AG04450 (cell line): ENCODE measurements at regions not wholly inside any gene's neighbourhood (a gene's known extent, or its start where the extent isn't known, plus 50 kb on each side); places are given as distances from the start of the nearest gene placed in this dataset.

ENCODE experiments used
- CTCF ChIA-PET: fragments of 300-600, 350-600 bp; formaldehyde crosslinking; extraction: SDS; loops from one replicate; lab custom pipeline; 2022; ENCODE audit warnings: antibody characterized with exemption, inconsistent platforms; lab: Charles Lee
- POLR2A ChIA-PET: fragments of 350-600 bp; formaldehyde crosslinking; extraction: SDS; loops from one replicate; lab custom pipeline; 2021; ENCODE audit warnings: antibody characterized with exemption, inconsistent platforms; lab: Yijun Ruan, JAX
- DNase-seq: peaks from one replicate; pipeline ENCODE4 v3.0.0-alpha.2; 2011; ENCODE audit warnings: low read depth, low spot score
- H3K27ac ChIP-seq: one replicate; pipeline ENCODE4 v1.5.1; 2012; ENCODE audit warnings: low read depth, low read length, control low read depth
- H3K27me3 ChIP-seq: one replicate; pipeline ENCODE4 v1.6.0; 2012; ENCODE audit warnings: low read length; ENCODE audit not compliant: control insufficient read depth, insufficient read depth
- H3K4me3 ChIP-seq: 2 replicates; pipeline ENCODE4 v1.5.1; 2011; ENCODE audit warnings: mild to moderate bottlenecking, low read depth, low read length, control low read depth
- H3K9me3 ChIP-seq: 2 replicates; pipeline ENCODE4 v1.5.1; 2012; ENCODE audit warnings: low read length; ENCODE audit not compliant: control insufficient read depth, insufficient read depth
- CTCF ChIP-seq: IDR thresholded peaks from 2 replicates; pipeline ENCODE4 v1.5.1; 2011; ENCODE audit warnings: low read depth, low read length, control low read depth, inconsistent platforms

DNA sequence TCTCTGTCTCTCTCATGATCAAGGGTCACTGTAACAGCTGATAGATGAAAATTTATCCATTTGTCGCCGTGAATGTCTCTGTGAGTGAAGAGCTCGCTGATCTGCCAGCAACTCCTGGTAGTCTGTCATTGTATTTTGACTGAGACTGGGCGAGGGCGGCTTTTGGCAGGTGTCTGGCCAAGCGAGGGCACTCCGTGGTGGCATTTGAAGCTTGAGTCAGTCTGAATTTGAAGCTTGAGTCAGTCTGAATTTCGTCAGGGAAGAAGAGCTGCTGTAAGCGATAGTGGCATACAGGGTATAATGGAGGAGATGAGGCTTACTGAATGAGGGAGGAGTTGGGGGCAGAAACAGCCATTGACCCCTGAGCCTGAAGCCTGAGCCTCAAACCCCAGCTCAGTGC lies 56.8 kb upstream of the FAM181A start:
- ChIA-PET POLR2A (no interaction called here), CTCF (interaction anchor here (1.5 kb wide), 1 partner anchor 23 kb away, joined by 4 read pairs; no protein-coding TSS in a partner anchor)
- Histone ChIP-seq H3K4me3 (no peak overlapping the region), H3K27ac (no peak overlapping the region), H3K9me3 (no peaks in the 10 kb centered on the region), H3K27me3 (no peaks in the 10 kb centered on the region)
- no peak for TF ChIP-seq CTCF
- no peak for DNase-seq

- POLR2A ChIA-PET, result no interaction called here
- CTCF ChIA-PET, result interaction anchor here (1.5 kb wide), 1 partner anchor 24 kb away, joined by 4 read pairs; no protein-coding TSS in a partner anchor
- no peak for DNase-seq
- TF ChIP-seq CTCF, result no peak
- Histone ChIP-seq H3K27me3 (no peaks in the 10 kb centered on the region), H3K9me3 (no peaks in the 10 kb centered on the region), H3K4me3 (no peak overlapping the region), H3K27ac (no peak overlapping the region)
Observed at GRCh38 chr14:93869427-93869826, 57.7 kb upstream of the FAM181A start.

- ChIA-PET POLR2A (no interaction called here), CTCF (interaction anchor here (0.6 kb wide), 1 partner anchor 1126 kb away, joined by 3 read pairs; no protein-coding TSS in a partner anchor)
- Histone ChIP-seq H3K9me3 (no peaks in the 10 kb centered on the region), H3K27ac (no peak overlapping the region), H3K27me3 (no peaks in the 10 kb centered on the region), H3K4me3 (no peak overlapping the region)
- TF ChIP-seq CTCF, result no peak
- DNase-seq, result no peak
Observed at GRCh38 chr14:93868165-93868564, 59.0 kb upstream of the FAM181A start.

- Histone ChIP-seq H3K9me3 (no peaks in the 10 kb centered on the region), H3K27me3 (peaks cover 2% of the 10 kb centered on the region), H3K4me3 (no peak overlapping the region), H3K27ac (no peak overlapping the region)
- ChIA-PET CTCF (interaction anchor here (1.0 kb wide), 1 partner anchor 77 kb away, joined by 3 read pairs; no protein-coding TSS in a partner anchor), POLR2A (no interaction called here)
- no peak for TF ChIP-seq CTCF
- no peak for DNase-seq
Observed at GRCh38 chr14:93862265-93862664, 64.9 kb upstream of the FAM181A start.

GRCh38 chr14:93861836-93862235 lies 65.3 kb upstream of the FAM181A start:
- ChIA-PET CTCF (interaction anchor here (1.3 kb wide), 1 partner anchor 207 kb away, joined by 3 read pairs; no protein-coding TSS in a partner anchor), POLR2A (no interaction called here)
- TF ChIP-seq CTCF, result no peak
- Histone ChIP-seq H3K4me3 (no peak overlapping the region), H3K27me3 (peaks cover 2% of the 10 kb centered on the region), H3K9me3 (no peaks in the 10 kb centered on the region), H3K27ac (no peak overlapping the region)
- no peak for DNase-seq
